ENCODE measurements at regions not wholly inside any gene's neighbourhood (a gene's known extent, or its start where the extent isn't known, plus 50 kb on each side); places are given as distances from the start of the nearest gene placed in this dataset.
"Not testable (repeated sequence)": the region's sequence is repeated elsewhere in the genome, so short reads cannot be mapped to it uniquely, and the experiment has no call there.

- H3K36me3 ChIP-seq (ENCODE audit: insufficient read depth, low read length); H3K4me1 ChIP-seq (ENCODE audit: insufficient read depth, low read length); H3K9me3 ChIP-seq (ENCODE audit: control insufficient read depth, insufficient read depth, low read length); H3K9ac ChIP-seq (ENCODE audit: low read depth, low read length): not testable (repeated sequence)
Observed at GRCh38 chr2:145787597-145788361, 1267.9 kb upstream of the ZEB2 start.

- not testable (repeated sequence) for H3K9ac ChIP-seq (ENCODE audit: low read depth, low read length); H3K4me1 ChIP-seq (ENCODE audit: insufficient read depth, low read length)
Observed at GRCh38 chr2:145782607-145783006, 1262.7 kb upstream of the ZEB2 start.

GRCh38 chr2:145777914-145778313 lies 1258.0 kb upstream of the ZEB2 start:
- H3K9ac ChIP-seq (ENCODE audit: low read depth, low read length): no peak overlapping the region
- no peaks in the 10 kb centered on the region for H3K36me3 ChIP-seq (ENCODE audit: insufficient read depth, low read length)
- peaks cover 5% of the 10 kb centered on the region; the same call in 1 of the 2 replicates for H3K9me3 ChIP-seq (ENCODE audit: control insufficient read depth, insufficient read depth, low read length)
- peaks cover 5% of the 10 kb centered on the region; the same call in 1 of the 2 replicates for H3K4me1 ChIP-seq (ENCODE audit: insufficient read depth, low read length)

More at GRCh38 chr2:145782607-145783006, 1262.7 kb upstream of the ZEB2 start:
- not testable (repeated sequence) for H3K9me3 ChIP-seq (ENCODE audit: control insufficient read depth, insufficient read depth, low read length); H3K36me3 ChIP-seq (ENCODE audit: insufficient read depth, low read length)

- H3K9me3 ChIP-seq (ENCODE audit: control insufficient read depth, insufficient read depth, low read length): peaks cover 1% of the 10 kb centered on the region; the same call in 1 of the 2 replicates
- peaks cover 5% of the 10 kb centered on the region; the same call in 1 of the 2 replicates for H3K4me1 ChIP-seq (ENCODE audit: insufficient read depth, low read length)
- H3K9ac ChIP-seq (ENCODE audit: low read depth, low read length): no peak overlapping the region
- H3K36me3 ChIP-seq (ENCODE audit: insufficient read depth, low read length): no peaks in the 10 kb centered on the region
Observed at GRCh38 chr2:145777297-145777696, 1257.4 kb upstream of the ZEB2 start.

- no peaks in the 10 kb centered on the region for H3K36me3 ChIP-seq (ENCODE audit: insufficient read depth, low read length)
- H3K9ac ChIP-seq (ENCODE audit: low read depth, low read length): no peak overlapping the region
- H3K4me1 ChIP-seq (ENCODE audit: insufficient read depth, low read length): peaks cover 5% of the 10 kb centered on the region; the same call in 1 of the 2 replicates
- no peaks in the 10 kb centered on the region for H3K9me3 ChIP-seq (ENCODE audit: control insufficient read depth, insufficient read depth, low read length)
Observed at GRCh38 chr2:145775591-145775990, 1255.7 kb upstream of the ZEB2 start.

GRCh38 chr2:145771525-145771924 lies 1251.6 kb upstream of the ZEB2 start:
- Histone ChIP-seq H3K9me3 (ENCODE audit: control insufficient read depth, insufficient read depth, low read length) (no peaks in the 10 kb centered on the region), H3K36me3 (ENCODE audit: insufficient read depth, low read length) (no peaks in the 10 kb centered on the region), H3K9ac (ENCODE audit: low read depth, low read length) (no peak overlapping the region), H3K4me1 (ENCODE audit: insufficient read depth, low read length) (peaks cover 5% of the 10 kb centered on the region; the same call in 1 of the 2 replicates)

- H3K4me1 ChIP-seq (ENCODE audit: insufficient read depth, low read length): no peaks in the 10 kb centered on the region
- H3K36me3 ChIP-seq (ENCODE audit: insufficient read depth, low read length): no peaks in the 10 kb centered on the region
- H3K9ac ChIP-seq (ENCODE audit: low read depth, low read length): no peak overlapping the region
Observed at GRCh38 chr2:145769011-145769716, 1249.2 kb upstream of the ZEB2 start.

GRCh38 chr2:145765874-145766273 lies 1246.0 kb upstream of the ZEB2 start:
- Histone ChIP-seq H3K4me1 (ENCODE audit: insufficient read depth, low read length) (peaks cover 5% of the 10 kb centered on the region; the same call in 1 of the 2 replicates), H3K36me3 (ENCODE audit: insufficient read depth, low read length) (no peaks in the 10 kb centered on the region), H3K9me3 (ENCODE audit: control insufficient read depth, insufficient read depth, low read length) (no peaks in the 10 kb centered on the region), H3K9ac (ENCODE audit: low read depth, low read length) (no peak overlapping the region)

More at GRCh38 chr2:145769011-145769716, 1249.2 kb upstream of the ZEB2 start:
- H3K9me3 ChIP-seq (ENCODE audit: control insufficient read depth, insufficient read depth, low read length): no peaks in the 10 kb centered on the region

- H3K36me3 ChIP-seq (ENCODE audit: insufficient read depth, low read length): no peaks in the 10 kb centered on the region
- H3K4me1 ChIP-seq (ENCODE audit: insufficient read depth, low read length): peaks cover 15% of the 10 kb centered on the region; the same call in 1 of the 2 replicates
- H3K9ac ChIP-seq (ENCODE audit: low read depth, low read length): no peak overlapping the region
- no peaks in the 10 kb centered on the region for H3K9me3 ChIP-seq (ENCODE audit: control insufficient read depth, insufficient read depth, low read length)
Observed at GRCh38 chr2:145764631-145765030, 1244.7 kb upstream of the ZEB2 start.

GRCh38 chr2:145760781-145761649 lies 1241.1 kb upstream of the ZEB2 start:
- Histone ChIP-seq H3K9ac (ENCODE audit: low read depth, low read length) (no peak overlapping the region), H3K36me3 (ENCODE audit: insufficient read depth, low read length) (no peaks in the 10 kb centered on the region), H3K9me3 (ENCODE audit: control insufficient read depth, insufficient read depth, low read length) (no peaks in the 10 kb centered on the region), H3K4me1 (ENCODE audit: insufficient read depth, low read length) (peaks cover 17% of the 10 kb centered on the region; the same call in 1 of the 2 replicates)

- Histone ChIP-seq H3K9me3 (ENCODE audit: control insufficient read depth, insufficient read depth, low read length) (no peaks in the 10 kb centered on the region), H3K9ac (ENCODE audit: low read depth, low read length) (no peak overlapping the region), H3K4me1 (ENCODE audit: insufficient read depth, low read length) (peaks cover 17% of the 10 kb centered on the region), H3K36me3 (ENCODE audit: insufficient read depth, low read length) (no peaks in the 10 kb centered on the region)
Observed at GRCh38 chr2:145759228-145759915, 1239.5 kb upstream of the ZEB2 start.

GRCh38 chr2:145757503-145758246 lies 1237.8 kb upstream of the ZEB2 start:
- no peak overlapping the region for H3K9ac ChIP-seq (ENCODE audit: low read depth, low read length)
- H3K9me3 ChIP-seq (ENCODE audit: control insufficient read depth, insufficient read depth, low read length): no peaks in the 10 kb centered on the region
- no peaks in the 10 kb centered on the region for H3K36me3 ChIP-seq (ENCODE audit: insufficient read depth, low read length)
- peaks cover 20% of the 10 kb centered on the region for H3K4me1 ChIP-seq (ENCODE audit: insufficient read depth, low read length)
